NCI-H526 treated with DMSO at 0.1 percent for 48 hours (cell line): ENCODE measurements at regions not wholly inside any gene's neighbourhood (a gene's known extent, or its start where the extent isn't known, plus 50 kb on each side); places are given as distances from the start of the nearest gene placed in this dataset.
"Not testable (repeated sequence)": the region's sequence is repeated elsewhere in the genome, so short reads cannot be mapped to it uniquely, and the experiment has no call there.

Experiments used
- DNase-seq: peaks from one replicate; lab custom pipeline; 2025; lab: John Stamatoyannopoulos, UW

GRCh38 chr12:131487388-131488124, 223.3 kb upstream of the SFSWAP start:
- no peak for DNase-seq

DNA sequence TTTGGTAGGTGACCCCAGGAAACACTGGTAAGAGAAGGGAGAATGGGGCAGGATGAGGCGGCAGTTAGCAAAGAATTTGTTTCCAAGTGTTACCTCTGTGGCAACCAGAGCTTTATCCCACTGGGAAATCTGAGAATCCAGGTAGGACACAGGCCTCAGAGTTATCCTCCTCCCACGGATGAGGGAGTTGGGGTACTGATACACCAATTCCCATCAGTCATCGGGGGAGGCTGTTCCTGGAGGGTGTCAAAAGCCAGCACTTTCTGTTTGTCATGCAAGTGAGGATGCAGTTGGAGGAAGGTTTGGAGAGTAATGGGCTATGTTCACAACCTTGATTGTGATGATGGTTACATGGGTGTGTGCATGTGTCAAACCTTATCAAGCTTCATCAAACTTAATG, 221.2 kb upstream of the SFSWAP start:
- no peak for DNase-seq

GRCh38 chr12:131491155-131491554, 219.7 kb upstream of the SFSWAP start:
- no peak for DNase-seq

GRCh38 chr12:131491916-131492490, 218.9 kb upstream of the SFSWAP start:
- no peak for DNase-seq

GRCh38 chr12:131493068-131493826, 217.6 kb upstream of the SFSWAP start:
- DNase-seq = no peak

- no peak for DNase-seq
Measured at GRCh38 chr12:131494216-131494615, 216.7 kb upstream of the SFSWAP start.

DNA sequence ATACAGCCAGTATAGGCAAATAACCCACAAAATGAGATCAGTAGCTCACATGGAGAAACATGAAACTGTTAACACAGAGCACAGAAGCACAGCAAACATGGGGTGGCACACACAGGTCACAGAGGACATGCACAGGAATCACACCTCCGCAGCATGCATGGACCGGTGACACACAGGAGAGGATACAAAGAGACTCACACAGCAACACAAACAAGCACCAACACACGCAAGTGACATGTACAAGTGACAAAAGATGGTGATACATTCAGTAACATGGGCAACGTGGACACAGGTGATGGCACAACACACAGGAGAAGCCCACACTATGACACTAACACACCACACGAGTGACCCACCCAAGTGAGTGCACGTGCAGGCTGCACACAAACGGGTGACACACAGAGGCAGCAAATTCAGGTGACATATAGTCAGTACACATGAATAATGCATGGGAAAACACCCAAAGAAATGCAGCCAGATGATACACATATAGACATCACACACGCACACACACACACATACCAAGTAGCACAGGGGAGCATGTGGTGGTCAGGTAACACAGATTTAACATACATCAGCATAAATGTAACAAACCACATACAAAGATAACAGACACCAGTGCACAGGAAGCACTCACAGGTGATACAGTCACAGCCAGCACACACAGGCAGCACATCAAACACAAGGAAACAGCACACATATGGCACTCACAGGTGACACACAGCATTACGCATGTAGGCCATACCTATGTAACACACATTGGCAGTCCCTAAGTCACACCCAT, 216.0 kb upstream of the SFSWAP start:
- no peak for DNase-seq

DNA sequence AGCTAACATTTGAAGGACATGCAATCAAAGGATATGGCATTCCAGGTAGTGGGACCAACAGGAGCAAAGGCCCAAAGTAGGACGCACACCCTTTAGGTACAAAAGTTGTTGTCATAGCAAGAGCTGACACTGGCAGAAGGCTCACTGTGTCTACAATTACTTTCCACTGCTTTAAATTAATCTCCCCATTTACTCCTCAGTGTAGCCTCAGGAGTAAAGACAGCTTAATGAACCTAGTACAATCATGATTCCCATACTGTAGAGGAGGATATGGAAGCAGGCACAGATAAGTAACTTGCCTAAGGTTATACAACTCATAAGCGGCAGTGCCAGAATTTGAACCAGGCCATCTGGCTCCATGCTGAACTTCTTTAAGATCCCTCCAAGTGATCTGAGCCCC, 212.9 kb upstream of the SFSWAP start:
- no peak for DNase-seq

GRCh38 chr12:131499160-131499863, 211.6 kb upstream of the SFSWAP start:
- DNase-seq = no peak

DNA sequence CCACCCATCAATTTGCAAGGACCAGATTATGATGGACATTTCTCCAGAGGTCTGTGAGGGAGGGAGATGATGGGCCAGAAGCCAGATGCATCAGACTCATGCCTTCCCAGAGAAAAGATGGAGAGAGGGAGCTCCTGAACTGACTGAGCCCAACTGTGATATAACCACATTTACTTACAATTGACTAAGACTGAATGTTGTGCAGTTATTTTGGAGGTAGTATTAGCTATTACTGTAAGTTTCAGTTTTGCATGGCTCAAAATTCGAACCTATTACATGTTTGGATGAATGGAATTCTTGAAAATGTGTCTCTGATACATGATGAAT, 211.1 kb upstream of the SFSWAP start:
- no peak for DNase-seq

DNA sequence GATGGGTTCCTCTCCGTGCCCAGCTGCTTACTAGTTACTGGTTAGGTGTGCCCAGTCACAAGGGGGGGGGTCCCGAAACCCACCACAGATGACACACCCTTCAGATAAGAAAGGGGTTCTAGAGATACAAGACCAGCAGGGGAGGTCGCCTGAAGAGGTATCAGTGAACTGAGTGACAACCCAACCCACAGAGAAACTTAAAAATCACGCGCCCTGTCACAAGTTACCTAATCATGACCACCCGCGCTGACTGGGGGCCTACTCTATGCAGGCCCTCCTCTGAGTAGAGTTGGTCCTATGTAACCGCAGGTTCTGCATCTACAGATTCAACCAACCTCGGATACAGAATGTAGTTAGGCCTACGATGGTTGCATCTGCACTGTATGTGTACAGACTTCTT, 210.3 kb upstream of the SFSWAP start:
- no peak for DNase-seq

DNA sequence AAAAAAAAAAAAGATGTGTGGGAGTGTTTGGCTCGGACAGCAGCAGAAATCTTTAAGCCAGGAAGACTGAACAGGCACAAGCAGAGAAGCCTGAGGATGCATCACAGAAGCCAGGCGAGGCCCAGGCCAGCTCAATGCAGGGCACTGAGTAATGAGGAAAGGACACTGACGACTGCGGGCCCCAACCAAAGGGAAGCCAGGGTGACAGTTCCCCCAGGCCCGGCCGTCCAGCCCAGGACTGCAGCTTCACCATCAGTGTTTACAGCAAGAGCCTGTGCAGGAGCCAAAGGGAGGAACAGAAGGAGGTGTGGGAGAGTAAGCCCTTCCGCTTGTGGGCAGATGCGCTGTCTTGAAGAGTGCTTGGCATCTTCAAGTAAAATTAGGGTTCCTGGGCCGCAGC, 205.3 kb upstream of the SFSWAP start:
- DNase-seq = no peak

DNA sequence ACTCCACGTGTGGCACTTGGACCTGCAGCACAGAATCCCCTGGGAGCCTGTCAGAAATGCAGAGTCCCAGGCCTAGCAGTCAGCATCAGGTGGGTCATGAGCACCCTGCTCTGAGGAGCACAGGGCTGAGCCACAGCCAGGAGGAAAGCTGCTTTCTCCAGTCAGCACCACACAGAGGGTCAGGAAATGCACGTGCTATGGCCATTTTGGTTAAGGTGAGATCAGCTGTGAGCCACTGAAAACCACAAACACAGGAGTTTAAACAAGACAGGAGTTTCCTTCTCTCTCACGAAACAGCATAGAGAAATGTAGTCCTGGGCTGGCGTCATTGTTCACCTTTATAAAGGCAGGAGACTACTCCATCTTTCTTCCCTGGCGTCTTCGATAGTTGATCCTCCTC, 204.5 kb upstream of the SFSWAP start:
- no peak for DNase-seq

DNA sequence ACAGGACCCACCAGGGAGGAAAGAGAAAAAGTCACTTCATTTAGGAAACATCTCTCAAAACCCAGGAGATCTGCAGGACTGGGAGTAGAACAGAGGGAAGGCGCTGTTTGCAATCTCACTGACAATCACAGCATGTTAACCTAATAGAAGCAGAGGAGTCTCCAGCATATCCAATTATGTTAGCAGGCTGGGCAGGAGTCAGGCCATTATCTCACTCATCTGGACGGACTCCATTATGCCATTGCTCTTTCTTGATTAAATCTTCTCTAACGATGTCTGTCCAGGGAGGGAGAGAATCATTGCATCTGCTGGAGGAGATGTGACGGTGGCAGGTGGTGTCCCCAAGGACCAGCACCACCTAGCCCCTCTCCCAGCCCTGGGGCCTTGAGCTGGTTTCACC, 203.8 kb upstream of the SFSWAP start:
- DNase-seq = no peak

DNA sequence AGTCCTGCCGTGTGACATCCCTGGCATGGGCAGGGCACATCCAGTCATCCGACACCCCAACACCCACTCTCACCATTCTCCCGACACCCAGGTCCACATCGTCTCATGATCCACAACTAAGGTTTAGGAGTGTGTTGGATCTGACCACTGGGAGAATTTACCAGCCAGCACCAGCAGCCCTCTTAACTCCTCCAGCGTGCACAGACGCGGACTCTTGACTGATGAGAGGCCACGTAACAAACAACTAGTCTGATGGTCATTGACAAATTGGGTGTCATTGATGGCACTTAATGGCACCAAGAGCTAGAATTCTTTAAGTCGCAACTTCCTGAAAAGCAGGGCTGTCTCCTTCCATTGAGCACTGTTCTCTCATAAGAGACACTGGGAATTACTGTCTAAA, 203.0 kb upstream of the SFSWAP start:
- no peak for DNase-seq

GRCh38 chr12:131509701-131510100, 201.2 kb upstream of the SFSWAP start:
- no peak for DNase-seq

DNA sequence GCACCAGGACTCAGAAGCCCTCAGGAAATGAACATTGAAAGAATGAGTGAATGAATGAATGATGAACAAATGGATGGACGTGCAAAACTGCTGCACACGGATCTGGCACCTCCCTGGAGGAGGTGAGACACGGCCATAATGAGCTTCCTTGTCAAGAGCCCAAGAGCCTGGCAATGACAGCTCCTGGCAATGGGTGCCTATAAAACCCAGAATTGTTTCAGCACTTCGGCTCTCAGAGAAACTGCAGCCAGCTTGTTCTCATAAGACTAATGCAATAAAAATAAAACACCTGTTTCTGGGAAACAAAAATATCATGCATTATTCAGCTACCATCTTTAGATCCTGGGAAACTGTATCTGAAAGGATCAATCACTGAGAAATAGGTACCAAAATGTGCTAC, 200.5 kb upstream of the SFSWAP start:
- no peak for DNase-seq

DNA sequence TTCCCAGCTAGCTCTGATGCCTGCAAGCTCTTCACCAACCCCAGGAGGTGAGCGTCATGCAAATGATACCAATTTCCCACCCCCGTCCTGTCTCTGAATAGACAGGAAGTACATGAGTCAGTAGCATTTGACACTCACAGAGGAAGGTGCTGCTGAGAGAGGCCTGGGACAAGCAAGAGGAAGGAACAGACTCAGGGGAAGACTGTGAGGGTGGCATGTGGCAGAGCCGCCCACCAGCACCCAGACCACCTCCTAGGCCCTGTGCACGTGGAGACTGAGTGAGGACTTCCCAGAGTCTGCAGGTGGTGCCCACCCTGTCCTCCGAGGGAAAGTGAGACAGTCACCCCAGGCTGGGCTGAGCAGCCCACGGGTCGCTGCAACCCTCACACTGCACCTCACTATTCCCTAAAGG, 199.5 kb upstream of the SFSWAP start:
- no peak for DNase-seq

DNA sequence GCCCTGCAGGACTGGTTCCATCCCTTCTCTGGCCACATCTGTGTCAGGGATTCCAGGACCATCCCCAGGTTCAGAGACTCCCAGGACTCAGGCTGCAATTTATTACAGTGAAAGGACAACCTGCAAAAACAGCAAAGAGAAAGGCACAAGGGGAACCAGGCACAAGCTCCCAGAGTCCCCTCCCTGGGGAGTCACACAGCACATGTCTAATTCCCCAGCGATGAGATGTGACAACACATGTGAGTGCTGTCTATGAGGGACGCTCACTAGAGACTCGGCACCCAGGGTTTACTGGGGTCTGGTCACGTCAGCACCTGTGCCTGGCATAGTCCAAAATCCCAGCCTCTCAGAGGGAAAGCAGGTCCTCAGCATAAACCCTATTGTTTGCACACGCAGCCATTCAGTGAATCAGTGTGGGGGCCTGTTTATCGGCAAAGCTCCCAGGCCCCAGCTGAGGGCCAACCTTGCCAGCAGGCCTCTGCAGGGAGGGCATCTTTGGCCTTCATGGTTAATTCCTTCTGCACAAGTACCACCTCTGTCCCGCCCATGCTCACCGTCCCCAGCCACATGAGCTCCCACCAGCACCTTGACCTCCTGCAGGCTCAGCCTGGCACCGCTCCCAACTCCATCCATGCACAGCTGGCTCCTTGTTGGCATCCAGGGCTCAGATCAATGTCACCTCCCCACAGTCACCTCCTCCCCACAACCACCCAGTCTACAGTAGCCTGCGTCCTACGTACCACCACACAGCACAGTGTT, 198.9 kb upstream of the SFSWAP start:
- DNase-seq = no peak

GRCh38 chr12:131513606-131514005, 197.3 kb upstream of the SFSWAP start:
- no peak for DNase-seq

- DNase-seq = not testable (repeated sequence)
Measured at GRCh38 chr12:131520553-131520952, 190.3 kb upstream of the SFSWAP start.
